GM12878 (cell line): ENCODE measurements at regions not wholly inside any gene's neighbourhood (a gene's known extent, or its start where the extent isn't known, plus 50 kb on each side); places are given as distances from the start of the nearest gene placed in this dataset.

Experiments used
- ATAC-seq: fragments of 200-7000 bp; cut with Tn5 transposase; 3 replicates; pipeline ENCODE4 v1.9.1; 2020; ENCODE audit warnings: mild to moderate bottlenecking, moderate library complexity
- BruUV-seq: library from RNA; stranded (reverse); fragments of 400-500 nt; replicated peaks from 2 replicates; lab custom pipeline; 2021; lab: Mats Ljungman, UMichigan
- CTCF ChIA-PET: fragments of 300-600 bp; sonication (Branson Sonifier 250); formaldehyde crosslinking; extraction: SDS; loops from one replicate; lab custom pipeline; 2021; ENCODE audit warnings: inconsistent platforms; lab: Yijun Ruan, JAX
- POLR2A ChIA-PET: fragments of 350-600 bp; formaldehyde crosslinking; extraction: SDS; loops from one replicate; lab custom pipeline; 2021; ENCODE audit warnings: inconsistent platforms; lab: Charles Lee
- RAD21 ChIA-PET: fragments of 300-600 bp; sonication (Branson Sonifier 250); formaldehyde crosslinking; loops from one replicate; lab custom pipeline; 2023; ENCODE audit warnings: antibody characterized with exemption; ENCODE audit not compliant: unreplicated experiment; lab: Charles Lee
- SMC1A ChIA-PET: fragments of 300-600 bp; sonication (Branson Sonifier 250); formaldehyde crosslinking; loops from one replicate; lab custom pipeline; 2023; ENCODE audit not compliant: unreplicated experiment, uncharacterized antibody; lab: Charles Lee
- DNase-seq: peaks from one replicate; pipeline ENCODE4 v3.0.0-alpha.2; 2011; ENCODE audit warnings: low read depth, low spot score
- FAIRE-seq: peaks from 3 replicates; lab custom pipeline; 2011; peaks lifted over from hg19 to GRCh38; lab: Jason Lieb, UNC
- H2AFZ ChIP-seq: 2 replicates; pipeline ENCODE4 v1.6.0; 2011; ENCODE audit warnings: low read depth, low read length, control low read depth; ENCODE audit not compliant: control insufficient read depth
- H3K27ac ChIP-seq: 2 replicates; pipeline ENCODE4 v1.5.1; 2011; ENCODE audit warnings: control low read depth; ENCODE audit not compliant: control insufficient read depth, insufficient read depth
- H3K27me3 ChIP-seq, 2 experiments: replicated peaks in 1 of 2; 2 replicates each; pipeline versions ENCODE4 v1.6.0 to v1.6.1; 2011; ENCODE audit warnings: low read length in 1 of 2; ENCODE audit not compliant: control insufficient read depth in 2 of 2, insufficient read depth in 2 of 2
- H3K36me3 ChIP-seq, 2 experiments: 2 replicates each; pipeline ENCODE4 v1.5.1; 2011; ENCODE audit warnings: low read length in 1 of 2; ENCODE audit not compliant: control insufficient read depth in 2 of 2, insufficient read depth in 2 of 2
- H3K4me1 ChIP-seq: 2 replicates; pipeline ENCODE4 v1.6.1; 2011; ENCODE audit warnings: mild to moderate bottlenecking, low read length, moderate library complexity, mixed read lengths; ENCODE audit not compliant: control insufficient read depth, insufficient read depth
- H3K4me2 ChIP-seq: 2 replicates; pipeline ENCODE4 v1.6.0; 2011; ENCODE audit warnings: control low read depth; ENCODE audit not compliant: control insufficient read depth, insufficient read depth
- H3K4me3 ChIP-seq: fragments of 200-600 bp; sonication (generic); 2 replicates; pipeline ENCODE4 v1.5.1; 2016
- H3K79me2 ChIP-seq: 2 replicates; pipeline ENCODE4 v1.6.0; 2011; ENCODE audit warnings: low read length; ENCODE audit not compliant: control insufficient read depth, insufficient read depth
- H3K9ac ChIP-seq: 2 replicates; pipeline ENCODE4 v1.8.0; 2011; ENCODE audit warnings: low read length, control low read depth, mixed read lengths; ENCODE audit not compliant: control insufficient read depth, insufficient read depth
- H3K9me3 ChIP-seq: replicated peaks from 3 replicates; pipeline ENCODE4 v1.5.1; 2011; ENCODE audit warnings: mild to moderate bottlenecking, low read length; ENCODE audit not compliant: control insufficient read depth, insufficient read depth
- H4K20me1 ChIP-seq: 2 replicates; pipeline ENCODE4 v1.6.0; 2011; ENCODE audit not compliant: control insufficient read depth, insufficient read depth
- E2F8 ChIP-seq: fragments of 450-650 bp; IDR thresholded peaks from 2 replicates; pipeline ENCODE4 v1.6.1; 2018; ENCODE audit warnings: mild to moderate bottlenecking, low read depth, moderate library complexity; ENCODE audit not compliant: partially characterized antibody
- FOS ChIP-seq: IDR thresholded peaks from 3 replicates; pipeline ENCODE4 v1.6.1; 2011; ENCODE audit warnings: borderline replicate concordance; ENCODE audit not compliant: insufficient read length; ENCODE audit errors: extremely low read depth
- GATAD2B ChIP-seq: fragments of 450-650 bp; conservative IDR thresholded peaks from 2 replicates; pipeline ENCODE4 v1.6.1; 2017; ENCODE audit warnings: low read depth, mild to moderate bottlenecking, moderate library complexity
- KLF5 ChIP-seq: fragments of 450-650 bp; IDR thresholded peaks from 2 replicates; pipeline ENCODE4 v1.6.1; 2014; ENCODE audit warnings: mild to moderate bottlenecking; ENCODE audit not compliant: partially characterized antibody
- NFXL1 ChIP-seq: fragments of 450-650 bp; IDR thresholded peaks from 2 replicates; pipeline ENCODE4 v1.6.1; 2017; ENCODE audit warnings: antibody characterized with exemption, mild to moderate bottlenecking, borderline replicate concordance
- NR2C2 ChIP-seq: IDR thresholded peaks from 2 replicates; pipeline ENCODE4 v1.6.1; 2011; ENCODE audit warnings: borderline replicate concordance, low read depth; ENCODE audit not compliant: control insufficient read depth, insufficient read length
- SRF ChIP-seq, 2 experiments: IDR thresholded peaks; 2 replicates each; pipeline ENCODE4 v1.6.1; 2011; ENCODE audit warnings: low read depth in 2 of 2, low read length in 2 of 2, mild to moderate bottlenecking in 1 of 2, moderate library complexity in 1 of 2
- TCF3 ChIP-seq: IDR thresholded peaks from 2 replicates; pipeline ENCODE4 v1.6.1; 2012; ENCODE audit warnings: low read depth, mild to moderate bottlenecking, low read length, borderline replicate concordance; ENCODE audit not compliant: insufficient read depth
- TCF7 ChIP-seq: IDR thresholded peaks from 2 replicates; pipeline ENCODE4 v1.6.1; 2014; ENCODE audit warnings: antibody characterized with exemption, borderline replicate concordance
- ZBTB40 ChIP-seq: fragments of 450-650 bp; IDR thresholded peaks from 2 replicates; pipeline ENCODE4 v1.6.1; 2016; ENCODE audit warnings: mild to moderate bottlenecking, moderate library complexity, borderline replicate concordance
- WGBS: methylation state at CpG from one replicate; pipeline ENCODE4 v1.1.6; 2016; ENCODE audit warnings: low lambda C conversion rate; ENCODE audit not compliant: insufficient replicate concordance, insufficient coverage; ENCODE audit errors: missing lambda C conversion rate; 5-methylcytosine and 5-hydroxymethylcytosine counted together
- in situ Hi-C: fragments of 300-500 bp; cut with MboI; formaldehyde crosslinking; loops from 9 replicates; pipeline ENCODE4 v1.14.3; 2018; ENCODE audit warnings: mixed read lengths
- intact Hi-C: fragments of 100-400 bp; cut with micrococcal nuclease; formaldehyde crosslinking; loops from one replicate; pipeline ENCODE4 v1.14.2; 2022; ENCODE audit not compliant: unreplicated experiment
- TF ChIP-seq, protein P1 (sequence below): fragments of 450-650 bp; IDR thresholded peaks from 2 replicates; pipeline ENCODE4 v1.6.1; 2017; ENCODE audit warnings: low read depth, mild to moderate bottlenecking, moderate library complexity
- TF ChIP-seq, protein P2 (sequence below): fragments of 450-650 bp; formaldehyde crosslinking; IDR thresholded peaks from 2 replicates; pipeline ENCODE4 v1.4.0; 2020; ENCODE audit warnings: mild to moderate bottlenecking, moderate library complexity

- no peak overlapping the region for H3K4me2 ChIP-seq
- BruUV-seq, result no TSS peak
- no peaks in the 10 kb centered on the region for H3K79me2 ChIP-seq
- ChIA-PET RAD21 (no interaction called here), POLR2A (no interaction called here), SMC1A (no interaction called here), CTCF (no interaction called here)
- no peak overlapping the region for H2AFZ ChIP-seq
- H3K9ac ChIP-seq, result no peak overlapping the region
- H3K4me3 ChIP-seq, result no peak overlapping the region
- DNase-seq (no peak), FAIRE-seq (no peak), ATAC-seq (no peak)
- in situ Hi-C loops, result no loop called here
- intact Hi-C loops, result no loop called here
- no peaks in the 10 kb centered on the region for H3K4me1 ChIP-seq
- no peaks in the 10 kb centered on the region for H3K9me3 ChIP-seq
- no peaks in the 10 kb centered on the region for H3K27me3 ChIP-seq
- H4K20me1 ChIP-seq, result no peaks in the 10 kb centered on the region
- H3K36me3 ChIP-seq, result no peaks in the 10 kb centered on the region
- no peak overlapping the region for H3K27ac ChIP-seq
- 49% methylated on average over 4 of the region's 4 CpGs for WGBS
- no peak for TF ChIP-seq ZBTB40
- TF ChIP-seq NR2C2, result no peak
- TF ChIP-seq TCF3, result no peak
- TF ChIP-seq KLF5, result no peak
- no peak for TF ChIP-seq NFXL1
- TF ChIP-seq, protein P1, sequence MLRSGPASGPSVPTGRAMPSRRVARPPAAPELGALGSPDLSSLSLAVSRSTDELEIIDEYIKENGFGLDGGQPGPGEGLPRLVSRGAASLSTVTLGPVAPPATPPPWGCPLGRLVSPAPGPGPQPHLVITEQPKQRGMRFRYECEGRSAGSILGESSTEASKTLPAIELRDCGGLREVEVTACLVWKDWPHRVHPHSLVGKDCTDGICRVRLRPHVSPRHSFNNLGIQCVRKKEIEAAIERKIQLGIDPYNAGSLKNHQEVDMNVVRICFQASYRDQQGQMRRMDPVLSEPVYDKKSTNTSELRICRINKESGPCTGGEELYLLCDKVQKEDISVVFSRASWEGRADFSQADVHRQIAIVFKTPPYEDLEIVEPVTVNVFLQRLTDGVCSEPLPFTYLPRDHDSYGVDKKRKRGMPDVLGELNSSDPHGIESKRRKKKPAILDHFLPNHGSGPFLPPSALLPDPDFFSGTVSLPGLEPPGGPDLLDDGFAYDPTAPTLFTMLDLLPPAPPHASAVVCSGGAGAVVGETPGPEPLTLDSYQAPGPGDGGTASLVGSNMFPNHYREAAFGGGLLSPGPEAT, result no peak
- TF ChIP-seq, protein P2, sequence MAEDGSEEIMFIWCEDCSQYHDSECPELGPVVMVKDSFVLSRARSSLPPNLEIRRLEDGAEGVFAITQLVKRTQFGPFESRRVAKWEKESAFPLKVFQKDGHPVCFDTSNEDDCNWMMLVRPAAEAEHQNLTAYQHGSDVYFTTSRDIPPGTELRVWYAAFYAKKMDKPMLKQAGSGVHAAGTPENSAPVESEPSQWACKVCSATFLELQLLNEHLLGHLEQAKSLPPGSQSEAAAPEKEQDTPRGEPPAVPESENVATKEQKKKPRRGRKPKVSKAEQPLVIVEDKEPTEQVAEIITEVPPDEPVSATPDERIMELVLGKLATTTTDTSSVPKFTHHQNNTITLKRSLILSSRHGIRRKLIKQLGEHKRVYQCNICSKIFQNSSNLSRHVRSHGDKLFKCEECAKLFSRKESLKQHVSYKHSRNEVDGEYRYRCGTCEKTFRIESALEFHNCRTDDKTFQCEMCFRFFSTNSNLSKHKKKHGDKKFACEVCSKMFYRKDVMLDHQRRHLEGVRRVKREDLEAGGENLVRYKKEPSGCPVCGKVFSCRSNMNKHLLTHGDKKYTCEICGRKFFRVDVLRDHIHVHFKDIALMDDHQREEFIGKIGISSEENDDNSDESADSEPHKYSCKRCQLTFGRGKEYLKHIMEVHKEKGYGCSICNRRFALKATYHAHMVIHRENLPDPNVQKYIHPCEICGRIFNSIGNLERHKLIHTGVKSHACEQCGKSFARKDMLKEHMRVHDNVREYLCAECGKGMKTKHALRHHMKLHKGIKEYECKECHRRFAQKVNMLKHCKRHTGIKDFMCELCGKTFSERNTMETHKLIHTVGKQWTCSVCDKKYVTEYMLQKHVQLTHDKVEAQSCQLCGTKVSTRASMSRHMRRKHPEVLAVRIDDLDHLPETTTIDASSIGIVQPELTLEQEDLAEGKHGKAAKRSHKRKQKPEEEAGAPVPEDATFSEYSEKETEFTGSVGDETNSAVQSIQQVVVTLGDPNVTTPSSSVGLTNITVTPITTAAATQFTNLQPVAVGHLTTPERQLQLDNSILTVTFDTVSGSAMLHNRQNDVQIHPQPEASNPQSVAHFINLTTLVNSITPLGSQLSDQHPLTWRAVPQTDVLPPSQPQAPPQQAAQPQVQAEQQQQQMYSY (CRISPR knock-in tag), result no peak
- no peak for TF ChIP-seq E2F8
- no peak for TF ChIP-seq TCF7
- no peak for TF ChIP-seq SRF (IDR thresholded peaks at IDR 0.05; ENCODE audit: low read depth in 2 of 2, low read length in 2 of 2)
- TF ChIP-seq FOS, result no peak
- no peak for TF ChIP-seq GATAD2B
Measured at GRCh38 chr2:18924386-18924785, 335.0 kb upstream of the NT5C1B start.
